HG03378 (cell line): ENCODE measurements at regions not wholly inside any gene's neighbourhood (a gene's known extent, or its start where the extent isn't known, plus 50 kb on each side); places are given as distances from the start of the nearest gene placed in this dataset.

Source experiments
- ATAC-seq: cut with Tn5 transposase; IDR thresholded peaks from one replicate; pipeline ENCODE4 v1.9.1; 2021; ENCODE audit warnings: mild to moderate bottlenecking, moderate library complexity; ENCODE audit not compliant: unreplicated experiment

GRCh38 chr5:158309088-158309807, 450.3 kb upstream of the CLINT1 start:
- no peak for ATAC-seq

GRCh38 chr5:158308429-158309025, 449.6 kb upstream of the CLINT1 start:
- ATAC-seq: no peak

DNA sequence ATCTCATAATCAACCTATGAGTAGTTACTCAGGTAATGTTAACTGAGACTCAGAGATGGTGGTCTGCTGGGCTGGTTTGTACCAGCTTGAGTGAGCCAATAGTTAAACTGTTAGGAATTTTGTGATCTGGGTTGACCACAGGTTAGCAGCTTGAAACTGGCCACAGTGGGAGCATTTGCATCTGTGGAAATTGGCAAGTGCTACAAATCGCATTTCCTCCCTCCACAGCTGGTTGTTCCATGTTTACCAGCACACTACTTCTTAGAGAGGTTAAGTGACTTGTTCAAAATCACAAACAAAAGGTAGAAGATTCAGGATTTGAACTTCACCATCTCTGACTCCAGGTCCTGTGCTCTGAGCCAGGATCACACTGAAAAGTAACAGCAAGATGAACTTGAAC, 446.9 kb upstream of the CLINT1 start:
- no peak for ATAC-seq

DNA sequence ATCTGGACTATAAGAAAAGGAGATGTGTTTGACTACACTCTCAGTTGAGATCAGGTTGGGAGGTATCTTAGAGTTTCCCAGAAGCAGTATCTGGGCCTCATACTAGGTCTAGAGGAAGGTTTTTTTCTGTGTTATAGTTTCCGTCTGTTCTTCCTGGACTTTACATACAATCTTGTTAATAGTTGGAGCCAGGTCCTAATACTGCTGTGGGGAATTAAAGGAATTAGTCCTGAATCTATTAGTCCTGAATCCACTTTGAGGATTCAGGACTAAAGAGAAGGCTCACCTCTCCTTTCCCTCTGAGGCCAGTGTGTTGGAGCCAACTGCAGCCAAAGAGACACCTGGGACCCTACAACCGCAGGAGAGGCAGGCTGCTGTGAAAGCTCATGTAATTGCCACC, 445.7 kb upstream of the CLINT1 start:
- no peak for ATAC-seq

DNA sequence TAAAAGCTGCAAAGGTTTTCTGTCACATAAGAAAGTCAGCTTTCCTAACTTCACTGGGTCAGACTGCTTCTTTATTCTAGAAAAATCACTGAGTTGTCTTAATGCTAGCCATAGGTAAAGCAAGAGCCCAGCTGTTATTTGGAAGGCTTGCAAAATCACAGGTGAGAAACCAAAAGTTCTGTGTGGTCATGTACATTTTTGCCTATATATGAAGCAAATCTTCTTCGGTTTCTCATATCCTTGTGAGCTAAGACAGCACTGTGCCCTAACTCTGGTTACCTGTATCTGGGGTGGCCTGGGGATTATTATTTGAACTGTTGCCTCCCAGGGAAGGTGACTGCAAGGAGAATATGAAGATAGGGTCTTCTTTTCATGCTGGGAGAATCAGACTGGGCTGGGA, 444.9 kb upstream of the CLINT1 start:
- no peak for ATAC-seq

GRCh38 chr5:158303275-158303674, 444.3 kb upstream of the CLINT1 start:
- no peak for ATAC-seq

DNA sequence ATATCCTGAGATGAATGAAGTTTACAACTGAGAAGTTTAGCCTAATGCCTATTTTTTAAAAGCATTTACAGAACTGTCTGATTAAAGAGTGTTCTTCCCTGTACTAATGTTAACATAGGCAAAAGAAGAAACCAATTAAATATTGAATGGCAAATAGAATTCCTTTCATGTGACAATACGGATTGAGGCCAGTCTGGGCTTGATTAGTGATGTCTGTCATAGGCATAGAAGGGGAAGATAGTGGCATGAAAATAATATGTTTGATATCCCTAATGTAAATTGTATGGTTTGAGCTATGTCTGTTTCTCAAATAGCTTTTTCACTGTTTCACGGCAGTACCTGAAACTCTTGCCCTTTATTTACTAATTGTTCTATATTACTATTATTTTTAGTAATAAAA, 443.1 kb upstream of the CLINT1 start:
- ATAC-seq: no peak

DNA sequence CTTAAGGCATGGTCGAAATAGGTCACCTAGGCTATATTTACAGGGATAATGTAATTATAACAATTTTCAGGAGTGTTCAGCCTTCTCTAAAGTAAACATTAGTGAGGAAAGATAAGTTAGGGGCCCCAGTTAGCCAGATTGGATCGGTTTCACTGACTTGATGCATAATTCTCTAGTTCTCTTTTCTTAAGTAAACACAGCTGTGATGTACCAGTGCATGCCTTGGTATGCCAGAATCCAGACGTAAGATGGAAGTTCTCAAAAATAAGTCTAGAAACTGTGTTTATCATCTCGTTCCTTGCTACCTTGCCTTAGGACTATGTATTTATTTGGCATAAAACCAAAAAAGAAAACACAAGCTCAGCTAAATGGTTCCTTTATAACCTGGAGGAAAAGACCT, 442.2 kb upstream of the CLINT1 start:
- no peak for ATAC-seq

DNA sequence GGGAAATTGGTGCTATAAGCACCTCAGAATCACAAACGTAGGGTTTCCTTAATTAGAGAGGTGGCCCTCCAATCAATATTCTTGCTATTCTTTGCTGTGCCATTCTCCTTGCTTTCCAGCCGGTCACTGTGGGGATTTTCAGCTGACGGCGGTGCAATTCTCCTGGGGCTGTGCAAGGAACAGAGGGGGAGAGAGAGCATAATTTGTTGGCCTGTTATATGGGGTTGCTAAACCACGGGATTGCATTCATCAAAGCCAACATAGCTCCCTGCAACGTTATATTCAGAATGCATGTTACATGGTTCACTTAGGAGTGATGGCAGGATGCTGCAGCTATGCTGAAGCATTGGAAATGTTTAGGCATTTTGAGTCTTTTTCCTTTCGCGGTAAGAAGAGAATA, 441.3 kb upstream of the CLINT1 start:
- ATAC-seq: no peak

DNA sequence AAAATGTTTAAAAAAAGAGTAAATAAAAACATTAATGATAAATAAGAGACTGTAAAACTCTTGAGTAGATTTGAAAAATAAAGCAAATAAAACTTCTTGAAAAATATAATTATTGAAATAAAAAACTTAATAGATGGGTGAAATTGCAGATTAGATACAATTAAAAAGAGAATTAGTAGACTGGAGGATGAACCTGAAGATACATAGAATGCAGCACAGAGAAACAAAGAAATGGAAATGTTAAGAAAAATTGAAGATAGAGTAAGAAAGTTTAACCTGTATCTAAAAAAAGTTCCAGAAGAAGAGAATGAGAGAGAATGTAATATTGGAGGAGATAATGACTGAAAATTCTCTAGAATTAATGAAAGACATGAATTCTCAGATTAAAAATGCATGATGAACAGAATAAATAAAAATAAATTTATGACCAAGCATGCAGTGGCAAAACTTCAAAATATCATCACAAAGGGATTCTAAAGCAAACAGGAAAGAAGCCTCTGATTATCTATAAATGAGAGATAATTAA, 438.1 kb upstream of the CLINT1 start:
- no peak for ATAC-seq

DNA sequence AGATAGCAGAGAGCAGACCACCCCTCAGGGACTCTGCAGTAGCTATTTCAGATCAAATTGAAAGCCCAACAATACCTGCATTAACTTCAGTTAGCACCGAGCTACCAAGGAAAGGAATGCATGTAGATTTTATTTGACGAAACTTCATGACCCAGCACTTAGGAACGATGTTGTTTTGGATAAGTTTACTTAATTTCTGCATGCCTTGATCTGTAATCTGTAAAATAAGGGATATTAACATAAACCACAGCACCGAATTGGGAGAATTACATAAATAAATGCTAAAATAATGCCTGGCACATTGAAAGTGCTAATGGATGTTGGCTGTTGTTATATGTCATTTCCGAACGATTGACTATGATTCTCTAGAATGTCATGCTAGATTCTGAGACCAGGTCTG, 435.8 kb upstream of the CLINT1 start:
- no peak for ATAC-seq

GRCh38 chr5:158292981-158293380, 434.0 kb upstream of the CLINT1 start:
- no peak for ATAC-seq

DNA sequence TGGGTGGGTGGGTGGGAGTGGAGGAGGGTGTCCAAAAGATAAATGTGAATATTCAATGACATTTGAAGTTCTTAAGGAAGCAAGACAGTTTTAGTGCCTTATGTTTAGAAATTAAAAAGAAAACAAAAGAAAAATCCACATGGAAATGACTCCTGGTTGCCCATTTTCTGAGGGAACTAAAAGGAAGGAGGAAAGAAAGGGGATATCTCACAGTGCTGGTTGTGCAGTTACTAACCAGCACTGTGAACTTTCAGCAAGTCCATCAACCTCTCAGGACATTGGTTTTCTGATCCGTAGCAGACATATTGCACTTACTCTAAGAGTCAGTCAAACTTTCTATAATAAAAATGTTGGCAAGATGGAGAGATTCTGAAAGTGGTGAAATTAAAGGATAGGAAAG, 431.0 kb upstream of the CLINT1 start:
- no peak for ATAC-seq

DNA sequence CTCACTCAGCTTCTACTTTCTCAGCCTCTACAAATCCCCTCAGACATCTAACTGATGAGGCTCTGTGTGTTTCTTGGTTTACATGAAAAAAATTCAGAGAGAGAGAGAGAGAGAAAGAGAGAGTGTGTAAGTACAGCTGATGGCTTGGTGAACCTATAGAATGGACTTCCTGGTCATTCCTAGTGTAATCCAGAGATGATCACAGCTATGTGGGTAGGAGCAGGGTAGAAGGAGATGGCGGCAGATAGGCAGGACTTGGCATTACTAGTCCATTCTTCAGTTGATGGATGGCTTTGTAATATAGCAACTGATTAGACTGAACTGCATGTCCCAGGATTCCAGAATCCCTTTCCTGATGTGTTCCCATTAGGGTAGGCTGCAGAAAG, 429.3 kb upstream of the CLINT1 start:
- ATAC-seq: no peak

GRCh38 chr5:158287643-158288271, 428.8 kb upstream of the CLINT1 start:
- ATAC-seq: no peak

DNA sequence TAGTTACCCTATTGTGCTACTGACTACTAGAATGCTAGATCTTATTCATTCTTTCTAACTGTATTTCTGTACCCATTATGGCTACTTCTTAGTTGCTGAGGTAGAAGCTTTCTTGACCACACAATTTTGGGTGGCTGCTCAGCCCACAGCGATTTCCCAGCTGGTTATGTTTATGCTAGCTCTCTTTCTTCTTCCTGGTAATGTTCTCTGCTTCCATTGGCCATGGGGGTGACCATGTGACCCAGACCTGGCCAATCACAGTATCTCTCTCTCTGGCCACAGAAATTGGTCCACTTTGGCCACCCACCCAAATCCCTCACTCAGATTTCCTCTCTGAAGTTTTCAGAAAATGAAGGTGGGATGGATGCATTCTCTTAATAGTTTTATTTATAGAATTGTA, 427.9 kb upstream of the CLINT1 start:
- no peak for ATAC-seq

- no peak for ATAC-seq
These were observed 426.8 kb upstream of the CLINT1 start for GRCh38 chr5:158285698-158286097.

GRCh38 chr5:158284242-158284641, 425.3 kb upstream of the CLINT1 start:
- ATAC-seq: no peak

DNA sequence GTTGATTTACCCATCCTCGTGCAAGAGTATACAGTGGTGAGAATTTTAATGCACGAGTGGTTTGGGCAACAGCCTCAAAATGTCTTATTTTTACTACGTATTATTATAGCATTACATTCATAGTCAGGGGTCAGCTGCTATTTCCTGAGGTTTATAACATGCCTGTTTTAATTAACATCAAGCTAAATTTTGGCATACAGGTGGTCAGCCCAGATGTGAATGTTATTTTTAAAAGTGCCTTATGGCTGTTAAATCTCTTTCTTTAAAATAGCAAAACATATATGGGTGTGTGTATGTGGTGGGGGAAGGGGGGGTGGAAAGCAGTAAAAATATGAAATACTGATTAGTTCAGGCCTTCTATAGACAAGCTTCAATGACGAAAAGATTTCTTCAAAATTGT, 424.5 kb upstream of the CLINT1 start:
- ATAC-seq: no peak

- no peak for ATAC-seq
These were observed 419.4 kb upstream of the CLINT1 start for GRCh38 chr5:158278216-158278925.

DNA sequence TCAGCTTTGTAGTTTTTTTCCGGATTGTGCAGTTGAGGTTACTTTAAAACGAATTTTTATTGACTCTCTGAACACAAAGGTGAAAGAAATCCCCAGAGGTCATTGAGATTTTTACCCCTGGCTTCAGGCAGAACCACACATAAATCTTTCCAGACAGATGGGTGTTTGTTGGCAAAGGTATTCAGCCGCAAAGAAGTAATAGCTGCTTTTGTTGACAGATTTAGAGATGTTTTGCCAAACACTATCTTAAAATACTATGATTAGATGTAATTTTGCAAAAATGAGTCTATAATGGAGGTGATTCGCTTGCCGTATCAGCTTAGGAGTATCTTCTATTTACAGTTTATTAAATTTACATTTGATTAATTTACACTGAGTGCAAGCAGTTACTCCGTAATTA, 418.3 kb upstream of the CLINT1 start:
- ATAC-seq: no peak

GRCh38 chr5:158276692-158277091, 417.7 kb upstream of the CLINT1 start:
- no peak for ATAC-seq
